DND-41 (cell line): ENCODE measurements at regions not wholly inside any gene's neighbourhood (a gene's known extent, or its start where the extent isn't known, plus 50 kb on each side); places are given as distances from the start of the nearest gene placed in this dataset.

ENCODE experiments used
- ATAC-seq: fragments of 200-7000 bp; cut with Tn5 transposase; 3 replicates; pipeline ENCODE4 v1.9.1; 2021; ENCODE audit warnings: low read depth; ENCODE audit not compliant: insufficient read depth
- DNase-seq: peaks from one replicate; pipeline ENCODE4 v3.0.0-alpha.2; 2020
- H2AFZ ChIP-seq: 2 replicates; pipeline ENCODE4 v1.6.0; 2012; ENCODE audit warnings: low read depth, low read length
- H3K27ac ChIP-seq: 2 replicates; pipeline ENCODE4 v1.5.1; 2012; ENCODE audit warnings: low read length, inconsistent platforms
- H3K27me3 ChIP-seq: fragments of 200-600 bp; sonication (generic); 2 replicates; pipeline ENCODE4 v1.6.0; 2012; ENCODE audit warnings: low read length, mild to moderate bottlenecking, inconsistent platforms; ENCODE audit not compliant: insufficient read depth, poor library complexity
- H3K36me3 ChIP-seq: 2 replicates; pipeline ENCODE4 v1.5.1; 2012; ENCODE audit warnings: low read length, inconsistent platforms; ENCODE audit not compliant: insufficient read depth
- H3K4me1 ChIP-seq: 2 replicates; pipeline ENCODE4 v1.5.1; 2012; ENCODE audit warnings: mild to moderate bottlenecking, low read length; ENCODE audit not compliant: insufficient read depth
- H3K4me2 ChIP-seq: 2 replicates; pipeline ENCODE4 v1.6.0; 2012; ENCODE audit warnings: mild to moderate bottlenecking, moderate library complexity, low read length, inconsistent platforms; ENCODE audit not compliant: insufficient read depth
- H3K4me3 ChIP-seq, 2 experiments: fragments of 200-600 bp in 1 of 2; shearing (Covaris generic) in 1 of 2; 2 replicates each; pipeline ENCODE4 v1.5.1; 2012 to 2016; ENCODE audit warnings: inconsistent platforms in 2 of 2, low read length in 2 of 2, mild to moderate bottlenecking in 2 of 2, low read depth in 1 of 2, moderate library complexity in 1 of 2
- H3K79me2 ChIP-seq: 2 replicates; pipeline ENCODE4 v1.6.0; 2012; ENCODE audit warnings: low read length, inconsistent platforms; ENCODE audit not compliant: insufficient read depth
- H3K9ac ChIP-seq: 2 replicates; pipeline ENCODE4 v1.6.0; 2012; ENCODE audit warnings: low read depth, mild to moderate bottlenecking, inconsistent platforms, low read length, moderate library complexity
- H3K9me3 ChIP-seq: 2 replicates; pipeline ENCODE4 v1.5.1; 2012; ENCODE audit warnings: low read length, moderate library complexity, mild to moderate bottlenecking, inconsistent platforms; ENCODE audit not compliant: insufficient read depth, severe bottlenecking
- H4K20me1 ChIP-seq: 2 replicates; pipeline ENCODE4 v1.6.0; 2012; ENCODE audit warnings: low read length; ENCODE audit not compliant: insufficient read depth
- CTCF ChIP-seq: IDR thresholded peaks from 2 replicates; pipeline ENCODE4 v1.5.1; 2012; ENCODE audit warnings: borderline replicate concordance, low read length, moderate library complexity, mild to moderate bottlenecking; ENCODE audit not compliant: poor library complexity, severe bottlenecking; ENCODE audit errors: extremely low read depth
- EZH2 ChIP-seq: IDR thresholded peaks from 3 replicates; pipeline ENCODE4 v1.6.1; 2012; ENCODE audit warnings: borderline replicate concordance, low read depth, mild to moderate bottlenecking, moderate library complexity, low read length, inconsistent platforms; ENCODE audit not compliant: severe bottlenecking

- peaks cover 25% of the 10 kb centered on the region for H3K27me3 ChIP-seq
- H3K4me1 ChIP-seq = no peaks in the 10 kb centered on the region
- no peaks in the 10 kb centered on the region for H4K20me1 ChIP-seq
- H3K79me2 ChIP-seq = no peaks in the 10 kb centered on the region
- no peaks in the 10 kb centered on the region for H3K9me3 ChIP-seq
- H3K9ac ChIP-seq = no peak overlapping the region
- H3K4me2 ChIP-seq = no peak overlapping the region
- no peak overlapping the region for H3K27ac ChIP-seq
- no peak for ATAC-seq
- no peak for DNase-seq
- TF ChIP-seq CTCF (no peak), EZH2 (no peak)
- H2AFZ ChIP-seq = no peak overlapping the region
- no peak overlapping the region for H3K4me3 ChIP-seq
- no peaks in the 10 kb centered on the region for H3K36me3 ChIP-seq
Measured at GRCh38 chr1:157286096-157286495, 147.9 kb upstream of the ETV3 start.

DNA sequence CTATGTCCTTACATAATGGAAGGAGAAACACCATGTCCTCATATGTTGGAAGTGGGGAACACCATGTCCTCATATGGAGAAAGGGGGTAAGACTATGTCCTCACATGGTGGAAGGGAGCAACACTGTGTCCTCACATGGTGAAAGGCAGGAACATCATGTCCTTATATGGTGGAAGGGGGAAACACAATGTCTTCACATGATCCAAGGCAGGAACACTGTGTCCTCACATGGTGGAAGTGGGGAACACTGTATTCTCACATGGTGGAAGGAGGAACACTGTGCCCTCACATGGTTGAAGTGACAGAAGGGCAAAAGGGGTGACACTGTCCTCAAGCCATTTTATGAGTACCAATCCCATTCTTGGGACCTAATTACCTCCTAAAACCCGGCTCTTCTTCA, 146.3 kb upstream of the ETV3 start:
- Histone ChIP-seq H3K4me1 (no peaks in the 10 kb centered on the region), H4K20me1 (no peaks in the 10 kb centered on the region), H3K4me2 (no peak overlapping the region), H3K79me2 (no peaks in the 10 kb centered on the region), H3K9me3 (no peaks in the 10 kb centered on the region), H3K9ac (no peak overlapping the region), H3K27ac (no peak overlapping the region), H3K27me3 (peaks cover 24% of the 10 kb centered on the region), H3K4me3 (no peak overlapping the region), H3K36me3 (no peaks in the 10 kb centered on the region), H2AFZ (no peak overlapping the region)
- ATAC-seq = no peak
- TF ChIP-seq CTCF (no peak), EZH2 (no peak)
- DNase-seq = no peak

- no peak for ATAC-seq
- Histone ChIP-seq H3K9me3 (no peaks in the 10 kb centered on the region), H3K27me3 (peaks cover 24% of the 10 kb centered on the region)
Measured at GRCh38 chr1:157279802-157280140, 141.6 kb upstream of the ETV3 start.

GRCh38 chr1:157279138-157279801, 141.1 kb upstream of the ETV3 start:
- Histone ChIP-seq H3K36me3 (no peaks in the 10 kb centered on the region), H3K9me3 (no peaks in the 10 kb centered on the region), H3K27ac (no peak overlapping the region), H3K79me2 (no peaks in the 10 kb centered on the region), H3K27me3 (peaks cover 24% of the 10 kb centered on the region), H2AFZ (no peak overlapping the region), H3K4me3 (no peak overlapping the region), H3K4me1 (no peaks in the 10 kb centered on the region), H4K20me1 (no peaks in the 10 kb centered on the region), H3K4me2 (no peak overlapping the region), H3K9ac (no peak overlapping the region)
- ATAC-seq = no peak
- no peak for DNase-seq
- TF ChIP-seq EZH2 (no peak), CTCF (no peak)

More at GRCh38 chr1:157279802-157280140, 141.6 kb upstream of the ETV3 start:
- Histone ChIP-seq H4K20me1 (no peaks in the 10 kb centered on the region), H3K4me1 (no peaks in the 10 kb centered on the region), H3K79me2 (no peaks in the 10 kb centered on the region), H3K36me3 (no peaks in the 10 kb centered on the region), H3K9ac (no peak overlapping the region), H3K27ac (no peak overlapping the region), H2AFZ (no peak overlapping the region), H3K4me3 (no peak overlapping the region), H3K4me2 (no peak overlapping the region)
- no peak for TF ChIP-seq EZH2
- DNase-seq = no peak
